Activated CD8-positive, alpha-beta memory T cell treated with anti-CD3 and anti-CD28 coated beads for 24 hours (primary cell): ENCODE measurements at regions not wholly inside any gene's neighbourhood (a gene's known extent, or its start where the extent isn't known, plus 50 kb on each side); places are given as distances from the start of the nearest gene placed in this dataset.

Experiments
- DNase-seq: peaks from one replicate; pipeline ENCODE4 v3.0.0-alpha.2; 2020

DNA sequence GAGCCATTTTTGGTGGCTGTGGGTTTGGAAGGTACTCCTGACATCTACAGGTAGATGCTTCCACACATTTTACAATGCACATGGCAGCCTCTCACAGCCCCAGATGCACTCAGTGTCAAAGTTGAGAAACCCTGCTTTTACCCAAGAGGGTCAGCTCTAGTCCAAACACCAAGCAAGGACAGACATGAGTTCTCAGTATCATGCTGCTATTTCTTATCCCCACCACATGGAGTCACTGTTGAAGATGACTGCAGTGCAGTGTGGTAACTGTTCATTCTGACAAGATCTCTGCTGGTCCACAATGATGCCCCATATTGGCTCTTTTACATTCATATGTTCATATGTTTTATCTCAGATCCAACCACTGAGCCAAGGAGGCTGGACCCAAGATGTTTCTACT, 50.5 kb upstream of the SALL1 start:
- no peak for DNase-seq
